ENCODE measurements at regions not wholly inside any gene's neighbourhood (a gene's known extent, or its start where the extent isn't known, plus 50 kb on each side); places are given as distances from the start of the nearest gene placed in this dataset.

GRCh38 chr12:60010486-60010885, 414.7 kb downstream of the SLC16A7 start:
- Histone ChIP-seq H3K27ac (no peak overlapping the region), H3K4me1 (ENCODE audit: low read depth) (no peaks in the 10 kb centered on the region), H3K36me3 (no peaks in the 10 kb centered on the region), H3K27me3 (no peaks in the 10 kb centered on the region), H3K4me3 (no peak overlapping the region), H3K9me3 (ENCODE audit: low read depth) (no peaks in the 10 kb centered on the region)
- no peak for DNase-seq (ENCODE audit: low read depth in 1 of 2, low spot score in 1 of 2)
- no peak for TF ChIP-seq CTCF (IDR thresholded peaks at IDR 0.05; ENCODE audit: low read depth, low read length)

- no peak for DNase-seq (ENCODE audit: low read depth in 1 of 2, low spot score in 1 of 2)
- Histone ChIP-seq H3K36me3 (no peaks in the 10 kb centered on the region), H3K27me3 (no peaks in the 10 kb centered on the region), H3K27ac (no peak overlapping the region), H3K4me1 (ENCODE audit: low read depth) (no peaks in the 10 kb centered on the region), H3K9me3 (ENCODE audit: low read depth) (no peaks in the 10 kb centered on the region), H3K4me3 (no peak overlapping the region)
- TF ChIP-seq CTCF (IDR thresholded peaks at IDR 0.05; ENCODE audit: low read depth, low read length) = no peak
Measured at GRCh38 chr12:60012659-60013058, 416.8 kb downstream of the SLC16A7 start.

DNA sequence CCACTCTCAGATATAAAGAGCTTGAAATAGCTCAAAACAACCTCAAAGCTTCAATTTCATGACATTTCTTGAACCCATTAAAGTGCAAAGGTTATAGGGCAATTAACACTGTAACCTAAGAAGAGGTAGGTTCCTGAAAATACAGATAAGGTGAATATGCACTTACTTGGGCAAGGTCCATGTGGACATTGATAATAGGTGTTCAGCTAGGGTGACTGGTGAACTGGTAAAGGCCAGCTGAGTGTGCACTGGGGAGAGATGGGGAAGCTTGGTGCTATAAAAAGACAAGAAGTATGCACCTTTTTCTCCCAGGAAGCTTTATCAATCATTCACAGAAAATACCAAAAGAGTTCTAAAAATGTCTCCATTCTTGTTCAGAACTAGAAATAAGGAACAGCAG, 418.6 kb downstream of the SLC16A7 start:
- H3K4me3 ChIP-seq = no peak overlapping the region
- TF ChIP-seq CTCF (IDR thresholded peaks at IDR 0.05; ENCODE audit: low read depth, low read length) = no peak
- no peaks in the 10 kb centered on the region for H3K9me3 ChIP-seq (ENCODE audit: low read depth)
- H3K27ac ChIP-seq = no peak overlapping the region
- no peak for DNase-seq (ENCODE audit: low read depth in 1 of 2, low spot score in 1 of 2)
- H3K27me3 ChIP-seq = no peaks in the 10 kb centered on the region
- no peaks in the 10 kb centered on the region for H3K4me1 ChIP-seq (ENCODE audit: low read depth)
- no peaks in the 10 kb centered on the region for H3K36me3 ChIP-seq

DNA sequence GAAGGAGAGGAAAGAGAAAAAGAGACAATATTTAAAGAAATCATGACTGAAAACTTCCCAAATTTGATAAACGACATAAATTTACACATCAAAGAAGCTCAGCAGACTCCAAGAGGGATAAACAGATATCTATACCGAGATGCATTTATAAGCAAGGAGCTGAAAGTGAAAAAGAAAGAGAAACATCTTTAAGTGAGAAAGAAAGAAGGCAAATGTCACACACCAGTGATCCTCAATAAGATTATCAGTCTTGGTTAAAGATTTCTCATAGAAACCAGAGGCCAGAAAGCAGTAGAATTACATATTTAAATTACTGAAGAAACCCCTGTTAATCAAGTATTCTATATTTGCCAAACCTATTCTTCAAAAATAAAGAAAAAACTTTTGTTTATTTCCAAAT, 424.2 kb downstream of the SLC16A7 start:
- Histone ChIP-seq H3K4me3 (no peak overlapping the region), H3K36me3 (no peaks in the 10 kb centered on the region), H3K27ac (no peak overlapping the region), H3K4me1 (ENCODE audit: low read depth) (no peaks in the 10 kb centered on the region), H3K9me3 (ENCODE audit: low read depth) (no peaks in the 10 kb centered on the region), H3K27me3 (no peaks in the 10 kb centered on the region)
- no peak for DNase-seq (ENCODE audit: low read depth in 1 of 2, low spot score in 1 of 2)
- no peak for TF ChIP-seq CTCF (IDR thresholded peaks at IDR 0.05; ENCODE audit: low read depth, low read length)

DNA sequence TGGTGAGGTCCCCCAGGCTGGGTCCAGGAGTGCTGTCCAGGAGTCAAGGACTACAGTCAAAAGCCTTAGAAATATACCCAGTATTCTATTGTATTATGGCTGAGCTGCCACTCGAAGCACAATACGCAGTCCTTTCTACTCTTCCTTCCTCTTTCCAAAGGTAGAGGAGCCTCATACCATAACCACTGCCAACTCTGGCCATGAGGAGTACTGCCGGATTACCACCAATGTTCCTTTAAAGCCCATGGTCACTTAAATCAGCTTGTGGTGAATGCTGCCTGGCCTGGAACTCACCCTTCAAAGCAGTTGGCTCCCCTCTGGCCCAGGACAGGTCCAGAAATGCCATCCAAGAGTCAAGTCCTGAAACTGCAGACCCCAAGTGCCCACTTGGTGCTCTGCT, 425.4 kb downstream of the SLC16A7 start:
- no peak for TF ChIP-seq CTCF (IDR thresholded peaks at IDR 0.05; ENCODE audit: low read depth, low read length)
- H3K9me3 ChIP-seq (ENCODE audit: low read depth) = no peaks in the 10 kb centered on the region
- H3K36me3 ChIP-seq = no peaks in the 10 kb centered on the region
- H3K27me3 ChIP-seq = no peaks in the 10 kb centered on the region
- DNase-seq (ENCODE audit: low read depth in 1 of 2, low spot score in 1 of 2) = no peak
- H3K4me1 ChIP-seq (ENCODE audit: low read depth) = no peaks in the 10 kb centered on the region
- no peak overlapping the region for H3K27ac ChIP-seq
- H3K4me3 ChIP-seq = no peak overlapping the region

DNA sequence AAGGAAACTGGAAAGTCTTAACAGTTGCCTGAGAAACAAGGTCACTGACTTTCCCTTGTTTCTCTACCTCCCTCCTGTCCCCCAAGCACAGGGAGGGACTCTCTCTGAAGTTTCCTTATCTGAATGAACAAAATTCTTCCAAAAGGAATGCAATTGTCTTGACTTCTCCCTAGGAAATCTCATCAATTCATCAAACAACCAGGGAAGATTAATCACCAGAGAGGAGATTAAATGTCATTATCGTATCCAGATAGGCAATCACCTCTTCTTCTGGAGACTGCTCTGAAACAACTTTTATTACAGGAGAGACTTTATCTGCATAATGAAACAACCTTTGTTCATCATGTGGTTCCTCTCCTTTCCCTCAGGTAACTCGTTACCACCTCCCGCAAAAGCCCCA, 431.4 kb downstream of the SLC16A7 start:
- H3K27ac ChIP-seq = no peak overlapping the region
- no peaks in the 10 kb centered on the region for H3K27me3 ChIP-seq
- H3K9me3 ChIP-seq (ENCODE audit: low read depth) = no peaks in the 10 kb centered on the region
- TF ChIP-seq CTCF (IDR thresholded peaks at IDR 0.05; ENCODE audit: low read depth, low read length) = no peak
- H3K36me3 ChIP-seq = no peaks in the 10 kb centered on the region
- no peaks in the 10 kb centered on the region for H3K4me1 ChIP-seq (ENCODE audit: low read depth)
- H3K4me3 ChIP-seq = no peak overlapping the region
- DNase-seq (ENCODE audit: low read depth in 1 of 2, low spot score in 1 of 2) = no peak
